SU-DHL-6 (cell line): ENCODE measurements at regions not wholly inside any gene's neighbourhood (a gene's known extent, or its start where the extent isn't known, plus 50 kb on each side); places are given as distances from the start of the nearest gene placed in this dataset.

Experiments used
- H2AFZ ChIP-seq: fragments of 200-600 bp; sonication (generic); 2 replicates; pipeline ENCODE4 v1.6.1; 2014; ENCODE audit warnings: low read depth, mild to moderate bottlenecking, moderate library complexity, mixed read lengths, antibody characterized with exemption, low read length; ENCODE audit not compliant: severe bottlenecking
- H3F3A ChIP-seq: fragments of 200-600 bp; shearing (Covaris generic); 2 replicates; pipeline ENCODE4 v1.6.0; 2016; ENCODE audit warnings: antibody characterized with exemption, mild to moderate bottlenecking; ENCODE audit not compliant: insufficient read depth
- H3K27ac ChIP-seq: fragments of 200-600 bp; sonication (generic); 2 replicates; pipeline ENCODE4 v1.5.1; 2016; ENCODE audit warnings: low read depth, mild to moderate bottlenecking, low read length, moderate library complexity, mixed read lengths
- H3K27me3 ChIP-seq: fragments of 200-600 bp; sonication (generic), shearing (Covaris generic); 2 replicates; pipeline ENCODE4 v1.6.0; 2014; ENCODE audit warnings: mild to moderate bottlenecking, low read length
- H3K36me3 ChIP-seq: fragments of 200-600 bp; sonication (generic); 2 replicates; pipeline ENCODE4 v1.6.1; 2014; ENCODE audit warnings: mild to moderate bottlenecking, low read length, mixed read lengths
- H3K4me2 ChIP-seq: fragments of 300-600, 200-600 bp; shearing (Covaris generic), sonication (generic); 2 replicates; pipeline ENCODE4 v1.6.0; 2014; ENCODE audit warnings: low read length, low read depth, mild to moderate bottlenecking; ENCODE audit not compliant: poor library complexity, severe bottlenecking
- H3K4me3 ChIP-seq: fragments of 200-600 bp; sonication (generic); 2 replicates; pipeline ENCODE4 v1.5.1; 2014; ENCODE audit warnings: antibody characterized with exemption, low read length, mild to moderate bottlenecking, mixed read lengths; ENCODE audit not compliant: insufficient read depth, poor library complexity, severe bottlenecking
- H3K79me2 ChIP-seq: fragments of 200-600 bp; sonication (generic); 2 replicates; pipeline ENCODE4 v1.6.1; 2014; ENCODE audit warnings: mild to moderate bottlenecking, low read length, moderate library complexity; ENCODE audit not compliant: insufficient read depth
- H3K9ac ChIP-seq: fragments of 200-600 bp; sonication (generic); 2 replicates; pipeline ENCODE4 v1.7.0; 2014; ENCODE audit warnings: mild to moderate bottlenecking, low read length
- H3K9me2 ChIP-seq: fragments of 200-600 bp; sonication (generic); replicated peaks from 2 replicates; pipeline ENCODE4 v1.6.1; 2014; ENCODE audit warnings: low read length; ENCODE audit not compliant: insufficient read depth
- H3K9me3 ChIP-seq: fragments of 200-600 bp; sonication (generic); 2 replicates; pipeline ENCODE4 v1.6.1; 2014; ENCODE audit warnings: low read length, mixed read lengths; ENCODE audit not compliant: insufficient read depth
- H4K20me1 ChIP-seq: fragments of 200-600 bp; sonication (generic); 2 replicates; pipeline ENCODE4 v1.6.1; 2014; ENCODE audit warnings: low read depth, mild to moderate bottlenecking, antibody characterized with exemption, low read length, moderate library complexity, mixed read lengths
- CTCF ChIP-seq: fragments of 200-600 bp; sonication (generic); IDR thresholded peaks from one replicate; pipeline ENCODE4 v1.5.1; 2017; ENCODE audit warnings: antibody characterized with exemption, mild to moderate bottlenecking, low read length, moderate library complexity; ENCODE audit not compliant: insufficient read depth, poor library complexity, severe bottlenecking
- EZH2phosphoT487 ChIP-seq: fragments of 200-600 bp; sonication (generic), shearing (Covaris generic); conservative IDR thresholded peaks from 2 replicates; pipeline ENCODE4 v1.6.1; 2018; ENCODE audit warnings: mild to moderate bottlenecking, antibody characterized with exemption, low read length, moderate library complexity, mixed read lengths

- Histone ChIP-seq H3K36me3 (no peaks in the 10 kb centered on the region), H3K27ac (no peak overlapping the region), H3K4me3 (no peak overlapping the region), H2AFZ (no peak overlapping the region), H3K79me2 (no peaks in the 10 kb centered on the region), H3K27me3 (no peaks in the 10 kb centered on the region), H3K4me2 (no peak overlapping the region), H3K9me2 (no peaks in the 10 kb centered on the region), H3K9me3 (no peaks in the 10 kb centered on the region), H3F3A (no peaks in the 10 kb centered on the region), H4K20me1 (no peaks in the 10 kb centered on the region), H3K9ac (no peak overlapping the region)
- TF ChIP-seq CTCF (no peak), EZH2phosphoT487 (no peak)
These were observed 256.9 kb upstream of the FAT3 start for GRCh38 chr11:91967691-91968045.

GRCh38 chr11:91967026-91967690, 257.5 kb upstream of the FAT3 start:
- Histone ChIP-seq H3K9ac (no peak overlapping the region), H3K27ac (no peak overlapping the region), H3K79me2 (no peaks in the 10 kb centered on the region), H2AFZ (no peak overlapping the region), H3K36me3 (no peaks in the 10 kb centered on the region), H4K20me1 (no peaks in the 10 kb centered on the region), H3K4me3 (no peak overlapping the region), H3K9me2 (no peaks in the 10 kb centered on the region), H3F3A (no peaks in the 10 kb centered on the region), H3K9me3 (no peaks in the 10 kb centered on the region), H3K4me2 (no peak overlapping the region), H3K27me3 (no peaks in the 10 kb centered on the region)
- no peak for TF ChIP-seq EZH2phosphoT487

GRCh38 chr11:91966368-91966767, 258.2 kb upstream of the FAT3 start:
- H3K9me2 ChIP-seq = no peaks in the 10 kb centered on the region
- no peak overlapping the region for H2AFZ ChIP-seq
- H3K27ac ChIP-seq = no peak overlapping the region
- no peaks in the 10 kb centered on the region for H3K79me2 ChIP-seq
- no peaks in the 10 kb centered on the region for H3F3A ChIP-seq
- no peaks in the 10 kb centered on the region for H4K20me1 ChIP-seq
- no peak for TF ChIP-seq EZH2phosphoT487
- no peak overlapping the region for H3K9ac ChIP-seq
- no peak overlapping the region for H3K4me2 ChIP-seq
- H3K36me3 ChIP-seq = no peaks in the 10 kb centered on the region
- H3K4me3 ChIP-seq = no peak overlapping the region
- H3K9me3 ChIP-seq = no peaks in the 10 kb centered on the region
- no peaks in the 10 kb centered on the region for H3K27me3 ChIP-seq

- H2AFZ ChIP-seq = no peak overlapping the region
- H3F3A ChIP-seq = no peaks in the 10 kb centered on the region
- no peaks in the 10 kb centered on the region for H3K9me2 ChIP-seq
- no peaks in the 10 kb centered on the region for H4K20me1 ChIP-seq
- TF ChIP-seq CTCF (no peak), EZH2phosphoT487 (no peak)
- no peaks in the 10 kb centered on the region for H3K79me2 ChIP-seq
- no peak overlapping the region for H3K4me2 ChIP-seq
- no peak overlapping the region for H3K4me3 ChIP-seq
- no peaks in the 10 kb centered on the region for H3K9me3 ChIP-seq
- no peak overlapping the region for H3K9ac ChIP-seq
- no peak overlapping the region for H3K27ac ChIP-seq
- no peaks in the 10 kb centered on the region for H3K27me3 ChIP-seq
- no peaks in the 10 kb centered on the region for H3K36me3 ChIP-seq
These were observed 263.8 kb upstream of the FAT3 start for GRCh38 chr11:91960770-91961169.
